PC-3 (cell line): ENCODE measurements at regions not wholly inside any gene's neighbourhood (a gene's known extent, or its start where the extent isn't known, plus 50 kb on each side); places are given as distances from the start of the nearest gene placed in this dataset.

Experiments
- ATAC-seq: fragments of 200-7000 bp; cut with Tn5 transposase; 2 replicates; pipeline ENCODE4 v1.9.1; 2020; ENCODE audit warnings: mild to moderate bottlenecking, moderate library complexity
- BruUV-seq: library from RNA; stranded (reverse); fragments of 400-500 nt; replicated peaks from 2 replicates; lab custom pipeline; 2021; lab: Mats Ljungman, UMichigan
- CTCF ChIA-PET: fragments of 300-600 bp; sonication (Branson Sonifier 250); formaldehyde crosslinking; loops from one replicate; lab custom pipeline; 2022; ENCODE audit warnings: antibody characterized with exemption; lab: Charles Lee
- POLR2A ChIA-PET: fragments of 300-600 bp; sonication (Branson Sonifier 250); formaldehyde crosslinking; loops from one replicate; lab custom pipeline; 2022; ENCODE audit warnings: antibody characterized with exemption; ENCODE audit not compliant: unreplicated experiment; lab: Charles Lee
- DNase-seq: peaks from one replicate; pipeline ENCODE4 v3.0.0-alpha.2; 2015
- H2AFZ ChIP-seq: fragments of 300-600 bp; sonication (generic); 2 replicates; pipeline ENCODE4 v1.6.0; 2016; ENCODE audit warnings: antibody characterized with exemption, low read length
- H3F3A ChIP-seq: fragments of 300-600 bp; sonication (generic); one replicate; pipeline ENCODE4 v1.6.0; 2017; ENCODE audit warnings: antibody characterized with exemption, low read length, control low read depth, mild to moderate bottlenecking; ENCODE audit not compliant: unreplicated experiment
- H3K27ac ChIP-seq: fragments of 300-600 bp; sonication (generic); 2 replicates; pipeline ENCODE4 v1.5.1; 2016; ENCODE audit warnings: mild to moderate bottlenecking, low read length
- H3K27me3 ChIP-seq: fragments of 300-600 bp; sonication (generic); 2 replicates; pipeline ENCODE4 v1.6.1; 2016; ENCODE audit warnings: low read length, mixed read lengths
- H3K36me3 ChIP-seq: fragments of 300-600 bp; sonication (generic); 2 replicates; pipeline ENCODE4 v1.6.1; 2016; ENCODE audit warnings: low read depth, mixed run types, low read length, mixed read lengths
- H3K4me1 ChIP-seq: fragments of 300-600 bp; sonication (generic); 2 replicates; pipeline ENCODE4 v1.5.1; 2016; ENCODE audit warnings: low read length; ENCODE audit not compliant: insufficient read depth
- H3K4me2 ChIP-seq: fragments of 300-600 bp; sonication (generic); 2 replicates; pipeline ENCODE4 v1.6.0; 2016; ENCODE audit warnings: low read length
- H3K4me3 ChIP-seq: fragments of 300-600 bp; sonication (generic); 2 replicates; pipeline ENCODE4 v1.5.1; 2016; ENCODE audit warnings: mild to moderate bottlenecking, low read length, mixed read lengths
- H3K79me2 ChIP-seq: fragments of 300-600 bp; sonication (generic); 2 replicates; pipeline ENCODE4 v1.6.1; 2017; ENCODE audit warnings: low read length, mixed read lengths
- H3K9ac ChIP-seq: fragments of 300-600 bp; sonication (generic); 2 replicates; pipeline ENCODE4 v1.6.0; 2016; ENCODE audit warnings: mild to moderate bottlenecking, low read length
- H3K9me2 ChIP-seq: fragments of 300-600 bp; sonication (generic); replicated peaks from 2 replicates; pipeline ENCODE4 v1.6.1; 2016; ENCODE audit warnings: mixed run types, low read length, mixed read lengths
- H3K9me3 ChIP-seq: fragments of 300-600 bp; sonication (generic); 2 replicates; pipeline ENCODE4 v1.6.1; 2016; ENCODE audit warnings: low read length, mixed read lengths
- H4K20me1 ChIP-seq: fragments of 300-600 bp; sonication (generic); 2 replicates; pipeline ENCODE4 v1.6.1; 2016; ENCODE audit warnings: low read length, mixed read lengths
- EZH2 ChIP-seq: fragments of 300-600 bp; sonication (generic); IDR thresholded peaks from one replicate; pipeline ENCODE4 v1.6.1; 2017; ENCODE audit warnings: antibody characterized with exemption, mild to moderate bottlenecking, low read length; ENCODE audit not compliant: unreplicated experiment
- EZH2phosphoT487 ChIP-seq: fragments of 300-600 bp; sonication (generic); IDR thresholded peaks from 2 replicates; pipeline ENCODE4 v1.6.1; 2018; ENCODE audit warnings: mild to moderate bottlenecking, antibody characterized with exemption, low read length, borderline replicate concordance
- intact Hi-C: fragments of 100-400 bp; cut with micrococcal nuclease; formaldehyde crosslinking; loops from 2 replicates; pipeline ENCODE4 v1.9.0; 2023
- TF ChIP-seq, protein P1 (sequence below): fragments of 300-600 bp; sonication (generic); conservative IDR thresholded peaks from 2 replicates; pipeline ENCODE4 v1.5.1; 2017; ENCODE audit warnings: antibody characterized with exemption, low read depth, mild to moderate bottlenecking, low read length

DNA sequence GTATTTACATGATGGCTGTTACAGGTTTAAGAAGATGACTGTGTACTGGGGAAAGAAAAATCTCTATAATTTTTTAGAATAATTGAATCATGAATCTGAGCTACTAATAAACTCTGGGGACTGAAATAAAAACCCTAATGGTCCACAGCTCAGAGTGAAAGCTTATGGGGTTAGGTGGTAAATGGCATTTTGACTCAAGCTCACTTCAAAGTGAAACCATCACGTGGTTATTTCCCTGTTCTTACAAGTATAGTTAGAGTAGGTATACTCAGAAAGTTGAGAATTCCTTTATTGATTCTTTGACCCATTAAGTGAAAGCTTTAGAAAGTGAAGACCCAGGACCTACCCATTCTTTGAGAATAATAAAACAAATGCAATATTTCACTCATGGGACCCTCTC is 626.2 kb upstream of the SETBP1 start:
- no peak for DNase-seq
- no peaks in the 10 kb centered on the region for H3F3A ChIP-seq
- no peaks in the 10 kb centered on the region for H4K20me1 ChIP-seq
- H3K4me2 ChIP-seq = no peak overlapping the region
- H3K9me2 ChIP-seq = no peaks in the 10 kb centered on the region
- H3K79me2 ChIP-seq = no peaks in the 10 kb centered on the region
- no peaks in the 10 kb centered on the region for H3K4me1 ChIP-seq
- no TSS peak for BruUV-seq
- H2AFZ ChIP-seq = no peak overlapping the region
- H3K36me3 ChIP-seq = no peaks in the 10 kb centered on the region
- no peaks in the 10 kb centered on the region for H3K27me3 ChIP-seq
- intact Hi-C loops = no loop called here
- ChIA-PET CTCF (no interaction called here), POLR2A (no interaction called here)
- no peak overlapping the region for H3K9ac ChIP-seq
- no peak for TF ChIP-seq EZH2phosphoT487
- TF ChIP-seq, protein P1, sequence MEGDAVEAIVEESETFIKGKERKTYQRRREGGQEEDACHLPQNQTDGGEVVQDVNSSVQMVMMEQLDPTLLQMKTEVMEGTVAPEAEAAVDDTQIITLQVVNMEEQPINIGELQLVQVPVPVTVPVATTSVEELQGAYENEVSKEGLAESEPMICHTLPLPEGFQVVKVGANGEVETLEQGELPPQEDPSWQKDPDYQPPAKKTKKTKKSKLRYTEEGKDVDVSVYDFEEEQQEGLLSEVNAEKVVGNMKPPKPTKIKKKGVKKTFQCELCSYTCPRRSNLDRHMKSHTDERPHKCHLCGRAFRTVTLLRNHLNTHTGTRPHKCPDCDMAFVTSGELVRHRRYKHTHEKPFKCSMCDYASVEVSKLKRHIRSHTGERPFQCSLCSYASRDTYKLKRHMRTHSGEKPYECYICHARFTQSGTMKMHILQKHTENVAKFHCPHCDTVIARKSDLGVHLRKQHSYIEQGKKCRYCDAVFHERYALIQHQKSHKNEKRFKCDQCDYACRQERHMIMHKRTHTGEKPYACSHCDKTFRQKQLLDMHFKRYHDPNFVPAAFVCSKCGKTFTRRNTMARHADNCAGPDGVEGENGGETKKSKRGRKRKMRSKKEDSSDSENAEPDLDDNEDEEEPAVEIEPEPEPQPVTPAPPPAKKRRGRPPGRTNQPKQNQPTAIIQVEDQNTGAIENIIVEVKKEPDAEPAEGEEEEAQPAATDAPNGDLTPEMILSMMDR = no peak
- no peak for TF ChIP-seq EZH2
- H3K9me3 ChIP-seq = no peaks in the 10 kb centered on the region
- H3K27ac ChIP-seq = no peak overlapping the region
- no peak for ATAC-seq
- H3K4me3 ChIP-seq = no peak overlapping the region

DNA sequence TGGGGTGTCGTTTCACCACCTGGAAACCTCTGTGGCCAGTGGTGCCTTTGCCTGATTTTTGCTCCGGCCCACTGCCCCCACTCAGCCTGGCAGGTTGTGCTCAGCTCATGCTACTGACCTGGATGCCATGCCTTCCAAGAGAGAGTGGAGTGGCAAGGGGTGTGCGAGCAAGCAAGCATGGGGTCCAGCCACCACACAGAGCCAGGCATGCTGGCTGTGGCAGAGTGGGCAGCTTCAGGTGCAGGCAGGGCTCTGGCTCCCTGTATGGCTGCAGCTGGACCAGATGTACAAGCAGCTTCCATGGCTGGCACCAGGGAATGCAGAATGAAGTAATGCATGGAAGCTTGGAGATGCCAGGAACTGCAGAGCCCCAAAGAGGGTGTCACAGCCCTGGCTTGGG is 620.5 kb upstream of the SETBP1 start:
- H3K9me2 ChIP-seq = no peaks in the 10 kb centered on the region
- no peak overlapping the region for H3K4me2 ChIP-seq
- intact Hi-C loops = no loop called here
- ATAC-seq (no peak), DNase-seq (no peak)
- H3K9me3 ChIP-seq = no peaks in the 10 kb centered on the region
- H2AFZ ChIP-seq = no peak overlapping the region
- ChIA-PET CTCF (no interaction called here), POLR2A (no interaction called here)
- H3K27me3 ChIP-seq = no peaks in the 10 kb centered on the region
- no peaks in the 10 kb centered on the region for H3K4me1 ChIP-seq
- TF ChIP-seq EZH2 (no peak), EZH2phosphoT487 (no peak)
- TF ChIP-seq, protein P1 = no peak
- BruUV-seq = no TSS peak
- no peak overlapping the region for H3K9ac ChIP-seq
- no peaks in the 10 kb centered on the region for H3K36me3 ChIP-seq
- H4K20me1 ChIP-seq = no peaks in the 10 kb centered on the region
- H3K79me2 ChIP-seq = no peaks in the 10 kb centered on the region
- H3F3A ChIP-seq = no peaks in the 10 kb centered on the region
- H3K27ac ChIP-seq = no peak overlapping the region
- H3K4me3 ChIP-seq = no peak overlapping the region

DNA sequence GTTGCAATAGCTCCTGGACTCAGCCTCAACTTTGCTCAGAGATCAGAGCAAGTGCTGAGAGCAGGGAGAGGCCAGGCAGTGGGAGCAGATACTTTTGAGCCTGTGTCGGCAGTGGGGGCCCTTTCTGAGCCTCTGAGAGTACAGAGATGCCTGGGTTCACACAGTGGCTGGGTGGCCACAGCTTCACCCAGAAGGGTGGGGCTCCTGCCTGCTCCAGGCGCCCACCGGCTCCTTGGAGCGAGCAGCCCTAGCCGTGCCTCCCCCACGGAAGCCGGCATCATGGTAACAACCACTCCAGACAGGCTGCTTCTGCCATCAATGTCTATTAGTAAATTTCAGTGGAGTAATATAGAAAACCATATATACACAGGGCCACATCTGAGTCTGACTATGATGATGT is 619.2 kb upstream of the SETBP1 start:
- no peak overlapping the region for H3K9ac ChIP-seq
- CTCF ChIA-PET = no interaction called here
- DNase-seq (no peak), ATAC-seq (no peak)
- intact Hi-C loops = no loop called here
- no peak overlapping the region for H3K4me3 ChIP-seq
- no peak overlapping the region for H2AFZ ChIP-seq
- no peaks in the 10 kb centered on the region for H3K9me2 ChIP-seq
- no peaks in the 10 kb centered on the region for H4K20me1 ChIP-seq
- H3K9me3 ChIP-seq = no peaks in the 10 kb centered on the region
- TF ChIP-seq, protein P1 = no peak
- TF ChIP-seq EZH2phosphoT487 (no peak), EZH2 (no peak)
- H3K79me2 ChIP-seq = no peaks in the 10 kb centered on the region
- BruUV-seq = no TSS peak
- H3K36me3 ChIP-seq = no peaks in the 10 kb centered on the region
- no peaks in the 10 kb centered on the region for H3K27me3 ChIP-seq
- H3K27ac ChIP-seq = no peak overlapping the region
- H3K4me2 ChIP-seq = no peak overlapping the region
- H3K4me1 ChIP-seq = no peaks in the 10 kb centered on the region
- no peaks in the 10 kb centered on the region for H3F3A ChIP-seq
- POLR2A ChIA-PET = no interaction called here
